HG03457 (cell line): ENCODE measurements at regions not wholly inside any gene's neighbourhood (a gene's known extent, or its start where the extent isn't known, plus 50 kb on each side); places are given as distances from the start of the nearest gene placed in this dataset.
"Not testable (repeated sequence)": the region's sequence is repeated elsewhere in the genome, so short reads cannot be mapped to it uniquely, and the experiment has no call there.

Experiments used
- ATAC-seq: cut with Tn5 transposase; IDR thresholded peaks from one replicate; pipeline ENCODE4 v1.9.1; 2021; ENCODE audit warnings: moderate number of reproducible peaks; ENCODE audit not compliant: unreplicated experiment

DNA sequence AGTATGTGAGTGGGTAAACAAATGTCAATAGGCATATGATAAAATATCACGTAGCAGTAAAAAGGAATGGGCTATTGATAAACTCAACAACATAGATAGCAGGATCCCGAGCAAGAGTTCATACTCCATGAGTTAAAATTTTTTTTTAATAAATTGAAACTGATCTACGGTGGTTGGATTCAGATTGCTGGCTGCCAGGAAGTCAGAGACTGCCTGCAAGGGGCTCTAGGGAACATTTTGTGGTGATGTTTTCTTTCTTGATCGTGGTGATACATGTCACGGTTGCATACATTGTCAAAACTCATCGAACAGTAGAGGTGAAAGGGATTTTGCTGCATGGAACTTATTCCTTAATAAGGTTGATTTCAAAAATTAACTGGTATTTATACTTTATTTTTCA lies 62.6 kb upstream of the WNT7B start:
- no peak for ATAC-seq

DNA sequence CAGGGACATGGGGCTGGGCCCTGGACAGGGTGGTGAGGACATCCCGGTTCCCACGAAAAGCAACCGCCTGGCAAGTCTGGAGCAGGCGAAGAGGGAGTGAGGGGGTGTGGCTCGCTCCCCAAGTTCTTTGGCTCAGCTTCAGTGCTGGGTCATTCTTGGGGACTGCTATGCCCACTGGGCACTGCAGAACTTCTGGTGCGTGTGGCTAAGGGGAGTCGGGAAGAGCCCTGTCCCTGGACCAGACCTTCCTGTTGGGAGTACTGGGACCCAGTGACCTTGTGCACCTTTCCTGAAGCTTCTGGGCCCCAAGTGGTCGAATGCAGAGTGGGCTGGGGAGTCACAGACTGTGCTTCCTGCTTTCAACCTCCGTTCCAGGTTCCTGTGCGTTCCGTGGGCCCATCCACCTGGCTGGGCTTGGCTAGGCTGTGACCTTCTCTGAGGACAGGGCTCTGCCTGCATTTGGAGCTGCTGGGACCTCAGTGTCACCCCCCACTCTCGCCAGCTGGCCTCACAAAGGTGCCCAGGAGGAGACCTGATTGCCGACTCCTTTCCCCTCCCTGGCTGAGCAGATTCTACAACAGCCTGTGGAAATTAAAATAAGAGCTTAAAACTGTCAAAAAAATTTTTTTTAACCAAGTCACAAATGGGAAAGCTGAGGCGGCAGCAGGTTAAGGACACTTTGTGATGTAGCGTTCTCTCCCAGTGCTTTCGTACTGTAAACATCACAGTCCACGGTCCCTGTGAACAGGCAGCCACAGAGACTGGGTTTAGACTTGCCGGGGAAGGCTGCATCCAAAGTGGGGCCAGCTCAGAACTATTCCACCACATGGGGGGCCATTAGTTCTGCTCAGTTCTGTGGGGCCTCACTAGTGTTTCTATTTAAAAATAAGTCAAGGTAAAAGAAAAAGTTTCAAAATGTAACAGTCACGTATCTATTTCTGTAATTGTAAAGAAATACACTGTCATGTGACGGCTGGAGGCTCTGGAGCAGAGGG lies 63.8 kb upstream of the WNT7B start:
- ATAC-seq, result no peak

DNA sequence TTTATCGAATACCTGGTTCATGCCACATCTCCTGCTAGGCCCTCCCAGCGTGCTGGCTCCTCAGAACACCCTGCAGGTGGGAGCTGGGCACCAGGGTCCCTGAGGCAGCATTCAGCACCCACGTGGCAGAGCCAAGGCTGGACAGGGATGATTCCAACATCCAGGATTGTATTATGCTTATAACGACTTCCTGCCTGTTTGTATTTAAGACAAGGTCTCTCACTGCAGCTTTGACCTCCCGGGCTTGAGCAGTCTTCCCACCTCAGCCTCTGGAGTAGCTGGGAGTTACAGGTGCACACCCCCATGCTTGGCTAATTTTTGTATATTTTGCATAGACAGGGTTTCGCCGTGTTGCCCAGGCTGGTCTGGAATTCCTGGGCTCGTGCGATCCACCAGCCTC lies 64.7 kb upstream of the WNT7B start:
- no peak for ATAC-seq

DNA sequence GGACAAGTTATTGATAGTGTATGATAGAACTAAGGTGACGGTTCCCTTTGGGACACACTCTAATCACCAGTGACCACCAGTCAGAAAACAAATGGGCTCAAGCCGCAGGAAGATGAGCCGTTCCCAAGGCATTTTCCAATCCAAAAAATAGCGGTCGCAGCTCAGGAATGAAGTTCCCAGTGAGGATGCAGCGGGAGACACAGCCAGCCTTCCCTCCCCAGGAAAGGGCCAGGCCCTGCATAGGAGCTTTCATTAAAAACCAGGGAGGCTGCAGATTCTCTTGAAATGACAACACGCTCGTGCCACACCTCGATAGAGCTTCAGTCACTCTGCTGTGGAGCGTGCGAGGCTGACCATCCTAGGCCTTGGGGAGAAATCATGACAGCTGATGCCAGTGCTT lies 65.8 kb upstream of the WNT7B start:
- ATAC-seq, result no peak

DNA sequence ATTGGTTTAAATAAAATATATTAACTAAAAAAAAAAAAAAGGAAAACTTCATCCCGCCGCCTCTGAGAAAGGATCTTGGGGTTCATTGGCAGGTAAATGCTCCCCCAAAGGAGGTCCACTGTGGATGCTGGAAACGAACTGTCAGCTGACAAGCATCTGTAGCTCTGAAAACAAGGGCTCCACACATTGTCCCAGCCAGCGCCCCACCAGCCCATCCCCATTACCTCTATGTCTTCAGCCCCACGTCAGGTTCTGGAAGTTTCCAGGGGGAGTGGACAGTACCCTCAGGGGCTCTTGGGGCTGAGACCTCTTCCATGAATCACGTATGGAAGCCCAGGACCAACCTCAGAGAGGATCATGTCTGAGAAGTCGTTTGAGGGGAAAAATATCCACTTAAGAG lies 66.4 kb upstream of the WNT7B start:
- ATAC-seq, result no peak

DNA sequence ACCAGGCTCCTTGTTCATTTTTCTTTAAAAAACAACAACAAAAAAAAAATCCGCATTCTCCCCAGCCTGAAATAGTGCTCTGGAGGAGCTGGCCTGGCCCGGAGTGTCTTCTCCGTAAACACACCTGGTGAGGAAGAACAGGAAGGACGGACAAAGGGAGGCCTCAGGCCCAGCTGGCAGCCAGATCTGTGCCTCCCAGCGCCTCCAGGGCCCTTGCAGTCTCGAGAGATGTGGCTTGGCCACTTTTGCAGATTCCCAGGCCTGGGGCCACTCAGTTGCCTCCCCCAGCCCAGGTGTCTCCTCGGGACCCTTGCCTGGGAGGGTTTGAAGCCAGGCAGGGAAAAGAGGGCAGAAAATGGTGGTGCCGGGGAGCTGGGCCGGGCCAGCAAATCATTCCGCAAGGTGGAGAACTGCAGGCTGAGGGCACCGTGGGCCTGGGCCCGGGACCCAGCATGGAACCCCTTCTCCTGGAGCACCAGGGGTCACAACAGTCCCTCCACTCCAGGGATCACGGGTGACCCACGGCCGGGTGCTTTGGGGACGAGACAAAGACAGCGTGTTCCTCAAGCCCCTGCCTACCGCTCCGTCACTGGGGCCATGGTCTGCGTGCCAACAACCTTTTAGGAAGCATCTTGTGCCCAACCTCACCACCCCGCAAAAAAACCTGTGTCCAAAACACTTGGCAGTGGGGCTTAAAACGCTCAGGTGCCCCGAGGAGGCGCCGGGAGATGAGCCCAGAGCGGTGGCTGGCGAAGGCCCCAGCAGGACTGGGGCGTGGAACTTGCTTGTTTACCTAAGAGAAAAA lies 67.1 kb upstream of the WNT7B start:
- ATAC-seq, result no peak

- ATAC-seq, result no peak
Observed at GRCh38 chr22:46044621-46045458, 67.9 kb upstream of the WNT7B start.

GRCh38 chr22:46045459-46046298 lies 68.7 kb upstream of the WNT7B start:
- no peak for ATAC-seq

GRCh38 chr22:46046299-46046685 lies 69.3 kb upstream of the WNT7B start:
- no peak for ATAC-seq

DNA sequence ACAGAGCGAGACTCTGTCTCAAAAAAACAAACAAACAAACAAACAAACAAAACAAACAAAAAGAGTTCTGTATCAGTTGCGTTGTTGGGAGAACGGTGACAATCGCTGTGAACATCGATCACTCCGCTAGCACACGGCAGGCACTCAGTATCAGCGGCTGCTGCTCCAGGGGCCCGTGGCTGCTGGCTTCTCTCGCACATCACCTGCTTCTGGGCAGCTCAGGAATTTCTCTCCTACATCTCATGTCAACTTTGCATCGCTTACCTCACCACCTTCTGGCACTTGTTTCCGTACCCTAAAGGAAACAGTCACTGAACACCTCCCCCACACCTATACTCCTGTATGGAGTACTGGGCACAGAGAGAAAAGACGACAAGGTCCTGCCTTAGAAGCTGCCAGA lies 70.3 kb upstream of the WNT7B start:
- ATAC-seq, result no peak

- no peak for ATAC-seq
Observed at GRCh38 chr22:46047841-46048595, 71.1 kb upstream of the WNT7B start.

- not testable (repeated sequence) for ATAC-seq
Observed at GRCh38 chr22:46048661-46049060, 71.7 kb upstream of the WNT7B start.

DNA sequence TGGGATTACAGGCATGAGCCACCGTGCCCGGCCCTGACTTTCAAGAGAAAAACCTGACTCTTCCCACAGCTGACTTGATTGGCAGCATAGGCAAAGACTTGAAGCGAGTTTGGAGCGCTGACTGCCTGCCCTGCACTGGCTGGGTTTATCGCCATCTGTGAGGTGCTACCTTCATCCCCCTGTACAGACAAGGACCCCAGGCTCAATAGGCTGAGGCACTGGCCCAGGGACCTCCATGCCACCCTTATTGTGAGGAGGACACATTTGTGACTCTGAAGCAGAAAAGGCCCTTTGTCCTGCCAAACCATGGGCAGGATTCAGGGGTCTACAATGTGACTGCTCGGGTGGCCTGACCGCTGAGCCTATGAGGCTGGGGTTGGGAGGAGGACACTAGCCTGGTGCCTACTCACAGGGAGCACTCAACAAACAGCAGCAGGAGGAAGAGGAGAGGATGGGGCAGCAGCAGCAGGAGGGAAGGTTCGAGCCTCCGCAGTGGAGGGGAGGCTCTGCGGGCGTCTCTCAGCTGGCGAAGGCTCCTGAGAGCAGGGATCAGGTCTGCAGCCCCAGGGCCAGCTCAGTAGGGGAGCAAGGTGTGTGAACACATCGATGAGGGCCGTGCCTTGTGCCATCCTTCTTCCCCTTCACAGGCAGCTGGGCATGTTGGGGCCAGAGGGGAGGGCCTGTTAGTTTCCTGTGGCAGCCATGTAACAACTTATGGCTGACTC lies 72.9 kb upstream of the WNT7B start:
- no peak for ATAC-seq

GRCh38 chr22:46050451-46050845 lies 73.5 kb upstream of the WNT7B start:
- no peak for ATAC-seq

GRCh38 chr22:46050916-46051614 lies 74.1 kb upstream of the WNT7B start:
- ATAC-seq, result no peak

GRCh38 chr22:46051646-46052045 lies 74.7 kb upstream of the WNT7B start:
- ATAC-seq, result no peak

DNA sequence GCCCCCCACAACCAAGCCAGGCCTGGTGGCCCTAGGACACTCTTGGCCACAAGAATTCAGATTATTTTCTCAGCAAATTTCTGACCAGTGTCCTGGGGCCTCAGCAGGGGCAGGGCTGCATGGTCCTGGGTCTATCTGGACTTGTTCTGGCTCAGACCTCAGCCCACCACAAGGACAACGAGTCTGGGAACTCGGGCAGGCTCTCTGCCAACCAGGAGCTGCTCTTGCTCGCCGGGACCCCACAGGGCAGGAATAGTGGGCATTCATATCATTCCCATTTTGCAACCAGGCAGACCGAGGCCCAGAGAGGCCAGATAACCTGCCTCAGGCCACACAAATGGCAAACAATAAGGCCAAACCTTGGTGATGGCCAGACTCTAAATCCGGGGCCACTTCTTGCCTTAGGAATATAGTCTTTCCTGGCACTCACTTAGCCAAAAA lies 75.4 kb upstream of the WNT7B start:
- ATAC-seq, result no peak
